RWPE1 (cell line): ENCODE measurements at regions not wholly inside any gene's neighbourhood (a gene's known extent, or its start where the extent isn't known, plus 50 kb on each side); places are given as distances from the start of the nearest gene placed in this dataset.

Experiments
- CTCF ChIA-PET: fragments of 350-600 bp; sonication (Branson Sonifier 250); formaldehyde crosslinking; extraction: SDS; loops from one replicate; lab custom pipeline; 2021; lab: Yijun Ruan, JAX
- POLR2A ChIA-PET: fragments of 400-600 bp; formaldehyde crosslinking; extraction: SDS; loops from one replicate; lab custom pipeline; 2020; ENCODE audit warnings: antibody characterized with exemption; ENCODE audit not compliant: low non-redundant PET; lab: Yijun Ruan, JAX
- DNase-seq: peaks from one replicate; pipeline ENCODE4 v3.0.0; 2012; ENCODE audit warnings: low spot score
- H3K27ac ChIP-seq: fragments of 450-650 bp; 2 replicates; pipeline ENCODE4 v1.5.1; 2017
- CTCF ChIP-seq: fragments of 450-650 bp; conservative IDR thresholded peaks from 2 replicates; pipeline ENCODE4 v1.5.1; 2017; ENCODE audit warnings: low read depth, mild to moderate bottlenecking

- POLR2A ChIA-PET = no interaction called here
- H3K27ac ChIP-seq = no peak overlapping the region
- no peak for TF ChIP-seq CTCF
- CTCF ChIA-PET = no interaction called here
- no peak for DNase-seq
Observed at GRCh38 chr3:78398401-78398800, 1358.5 kb downstream of the ROBO2 start.

- POLR2A ChIA-PET = no interaction called here
- H3K27ac ChIP-seq = no peak overlapping the region
- CTCF ChIA-PET = no interaction called here
- DNase-seq = no peak
- TF ChIP-seq CTCF = no peak
Observed at GRCh38 chr3:78402720-78403119, 1362.8 kb downstream of the ROBO2 start.

GRCh38 chr3:78405745-78406144 is 1362.1 kb downstream of the ROBO1 start:
- ChIA-PET POLR2A (no interaction called here), CTCF (no interaction called here)
- no peak for DNase-seq
- no peak for TF ChIP-seq CTCF
- H3K27ac ChIP-seq = no peak overlapping the region

- TF ChIP-seq CTCF = no peak
- POLR2A ChIA-PET = no interaction called here
- no peak for DNase-seq
- H3K27ac ChIP-seq = no peak overlapping the region
- CTCF ChIA-PET = no interaction called here
Observed at GRCh38 chr3:78406396-78406795, 1361.4 kb downstream of the ROBO1 start.

- no peak for DNase-seq
- POLR2A ChIA-PET = no interaction called here
- no peak for TF ChIP-seq CTCF
- H3K27ac ChIP-seq = no peak overlapping the region
- CTCF ChIA-PET = no interaction called here
Observed at GRCh38 chr3:78410077-78410476, 1357.7 kb downstream of the ROBO1 start.

GRCh38 chr3:78414261-78414660 is 1353.5 kb downstream of the ROBO1 start:
- DNase-seq = no peak
- H3K27ac ChIP-seq = no peak overlapping the region
- TF ChIP-seq CTCF = no peak
- ChIA-PET POLR2A (no interaction called here), CTCF (no interaction called here)

- POLR2A ChIA-PET = no interaction called here
- H3K27ac ChIP-seq = no peak overlapping the region
- CTCF ChIA-PET = no interaction called here
- DNase-seq = no peak
- TF ChIP-seq CTCF = no peak
Observed at GRCh38 chr3:78420611-78421010, 1347.2 kb downstream of the ROBO1 start.
